Neural progenitor cell (in vitro differentiated cells): ENCODE measurements at regions not wholly inside any gene's neighbourhood (a gene's known extent, or its start where the extent isn't known, plus 50 kb on each side); places are given as distances from the start of the nearest gene placed in this dataset.
A peak's percentile ranks its signal among the peaks of the same experiment; 100 is the strongest.

Experiments
- DNase-seq: peaks from one replicate; pipeline ENCODE4 v3.0.0-alpha.2; 2016; ENCODE audit warnings: low spot score
- H2AFZ ChIP-seq: fragments of 200-600 bp; sonication (generic); replicated peaks from 2 replicates; pipeline ENCODE4 v1.6.1; 2016; ENCODE audit warnings: antibody characterized with exemption
- H3F3A ChIP-seq: fragments of 200-600 bp; sonication (generic); 2 replicates; pipeline ENCODE4 v1.6.1; 2016; ENCODE audit warnings: antibody characterized with exemption, low read depth
- H3K27ac ChIP-seq: fragments of 200-600 bp; sonication (generic); 2 replicates; pipeline ENCODE4 v1.5.1; 2016; ENCODE audit warnings: mild to moderate bottlenecking
- H3K27me3 ChIP-seq: fragments of 200-600 bp; sonication (generic); 2 replicates; pipeline ENCODE4 v1.6.1; 2016; ENCODE audit warnings: mild to moderate bottlenecking, moderate library complexity
- H3K36me3 ChIP-seq: fragments of 200-600 bp; sonication (generic); 2 replicates; pipeline ENCODE4 v1.5.1; 2016
- H3K4me1 ChIP-seq: fragments of 200-600 bp; sonication (generic); 2 replicates; pipeline ENCODE4 v1.6.1; 2016; ENCODE audit warnings: mixed run types
- H3K4me2 ChIP-seq: fragments of 200-600 bp; sonication (generic); 2 replicates; pipeline ENCODE4 v1.6.1; 2016
- H3K4me3 ChIP-seq: fragments of 200-600 bp; sonication (generic); 2 replicates; pipeline ENCODE4 v1.5.1; 2016
- H3K79me2 ChIP-seq: fragments of 200-600 bp; sonication (generic); 2 replicates; pipeline ENCODE4 v1.6.1; 2016; ENCODE audit warnings: low read depth
- H3K9ac ChIP-seq: fragments of 200-600 bp; sonication (generic); 2 replicates; pipeline ENCODE4 v1.6.1; 2016
- H3K9me3 ChIP-seq: fragments of 200-600 bp; sonication (generic); 2 replicates; pipeline ENCODE4 v1.5.1; 2016; ENCODE audit warnings: low read depth
- H4K20me1 ChIP-seq: fragments of 200-600 bp; sonication (generic); 2 replicates; pipeline ENCODE4 v1.6.1; 2016; ENCODE audit warnings: low read depth
- H3K27ac Mint-ChIP-seq: 3 replicates; pipeline ENCODE4 v1.8.0; 2021; ENCODE audit warnings: mixed read lengths
- H3K27me3 Mint-ChIP-seq: 2 replicates; pipeline ENCODE4 v1.8.0; 2022; ENCODE audit warnings: low read depth, mild to moderate bottlenecking, inconsistent platforms, moderate library complexity, mixed read lengths; ENCODE audit not compliant: insufficient read depth
- H3K36me3 Mint-ChIP-seq: 3 replicates; pipeline ENCODE4 v1.8.0; 2021; ENCODE audit warnings: mixed read lengths
- H3K4me1 Mint-ChIP-seq: 3 replicates; pipeline ENCODE4 v1.8.0; 2021; ENCODE audit warnings: mixed read lengths
- H3K4me3 Mint-ChIP-seq: 3 replicates; pipeline ENCODE4 v1.8.0; 2021; ENCODE audit warnings: mild to moderate bottlenecking, moderate library complexity, mixed read lengths
- H3K9me3 Mint-ChIP-seq: 3 replicates; pipeline ENCODE4 v1.8.0; 2020; ENCODE audit warnings: mixed read lengths
- EZH2 ChIP-seq: fragments of 200-600 bp; sonication (generic); IDR thresholded peaks from 2 replicates; pipeline ENCODE4 v1.6.1; 2017; ENCODE audit warnings: antibody characterized with exemption, mild to moderate bottlenecking, moderate library complexity
- EZH2phosphoT487 ChIP-seq: fragments of 200-600 bp; sonication (generic); IDR thresholded peaks from 2 replicates; pipeline ENCODE4 v1.6.1; 2017; ENCODE audit warnings: antibody characterized with exemption
- TF ChIP-seq, protein P1 (sequence below): fragments of 200-600 bp; sonication (generic); IDR thresholded peaks from 2 replicates; pipeline ENCODE4 v1.5.1; 2017; ENCODE audit warnings: antibody characterized with exemption, mild to moderate bottlenecking

DNA sequence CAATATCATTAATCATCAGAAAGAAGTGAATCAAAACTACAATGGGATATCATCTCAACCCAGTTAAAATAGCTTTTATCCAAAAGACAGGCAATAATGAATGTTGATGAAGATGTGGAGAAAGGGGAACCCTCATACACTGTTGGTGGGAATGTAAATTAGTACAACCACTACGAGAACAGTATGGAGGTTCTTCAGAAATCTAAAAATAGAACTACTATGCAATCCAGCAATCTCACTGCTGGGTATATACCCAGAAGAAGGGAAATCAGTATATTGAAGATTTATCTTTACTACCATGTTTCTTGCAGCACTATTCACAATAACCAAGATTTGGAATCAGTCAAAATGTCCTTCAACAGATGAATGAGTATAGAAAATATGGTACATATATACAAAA is 189.8 kb downstream of the HHIPL2 start:
- peaks cover 4% of the 10 kb centered on the region for H3K9me3 Mint-ChIP-seq
- no peak overlapping the region for H3K9ac ChIP-seq
- no peak overlapping the region for H3K4me3 ChIP-seq
- H3K27me3 Mint-ChIP-seq: peaks cover 4% of the 10 kb centered on the region
- no peak overlapping the region for H3K4me2 ChIP-seq
- no peaks in the 10 kb centered on the region for H3K9me3 ChIP-seq
- no peaks in the 10 kb centered on the region for H3K27me3 ChIP-seq
- H4K20me1 ChIP-seq: no peaks in the 10 kb centered on the region
- no peaks in the 10 kb centered on the region for H3K79me2 ChIP-seq
- TF ChIP-seq EZH2: no peak
- TF ChIP-seq, protein P1, sequence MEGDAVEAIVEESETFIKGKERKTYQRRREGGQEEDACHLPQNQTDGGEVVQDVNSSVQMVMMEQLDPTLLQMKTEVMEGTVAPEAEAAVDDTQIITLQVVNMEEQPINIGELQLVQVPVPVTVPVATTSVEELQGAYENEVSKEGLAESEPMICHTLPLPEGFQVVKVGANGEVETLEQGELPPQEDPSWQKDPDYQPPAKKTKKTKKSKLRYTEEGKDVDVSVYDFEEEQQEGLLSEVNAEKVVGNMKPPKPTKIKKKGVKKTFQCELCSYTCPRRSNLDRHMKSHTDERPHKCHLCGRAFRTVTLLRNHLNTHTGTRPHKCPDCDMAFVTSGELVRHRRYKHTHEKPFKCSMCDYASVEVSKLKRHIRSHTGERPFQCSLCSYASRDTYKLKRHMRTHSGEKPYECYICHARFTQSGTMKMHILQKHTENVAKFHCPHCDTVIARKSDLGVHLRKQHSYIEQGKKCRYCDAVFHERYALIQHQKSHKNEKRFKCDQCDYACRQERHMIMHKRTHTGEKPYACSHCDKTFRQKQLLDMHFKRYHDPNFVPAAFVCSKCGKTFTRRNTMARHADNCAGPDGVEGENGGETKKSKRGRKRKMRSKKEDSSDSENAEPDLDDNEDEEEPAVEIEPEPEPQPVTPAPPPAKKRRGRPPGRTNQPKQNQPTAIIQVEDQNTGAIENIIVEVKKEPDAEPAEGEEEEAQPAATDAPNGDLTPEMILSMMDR: no peak
- TF ChIP-seq EZH2phosphoT487: no peak
- no peak overlapping the region for H2AFZ ChIP-seq
- no peak overlapping the region for H3K4me3 Mint-ChIP-seq
- no peaks in the 10 kb centered on the region for H3K4me1 Mint-ChIP-seq
- no peaks in the 10 kb centered on the region for H3K36me3 ChIP-seq
- H3F3A ChIP-seq: no peaks in the 10 kb centered on the region
- no peak overlapping the region for H3K27ac ChIP-seq
- H3K36me3 Mint-ChIP-seq: no peaks in the 10 kb centered on the region
- no peak overlapping the region for H3K27ac Mint-ChIP-seq
- H3K4me1 ChIP-seq: no peaks in the 10 kb centered on the region
- DNase-seq: no peak

DNA sequence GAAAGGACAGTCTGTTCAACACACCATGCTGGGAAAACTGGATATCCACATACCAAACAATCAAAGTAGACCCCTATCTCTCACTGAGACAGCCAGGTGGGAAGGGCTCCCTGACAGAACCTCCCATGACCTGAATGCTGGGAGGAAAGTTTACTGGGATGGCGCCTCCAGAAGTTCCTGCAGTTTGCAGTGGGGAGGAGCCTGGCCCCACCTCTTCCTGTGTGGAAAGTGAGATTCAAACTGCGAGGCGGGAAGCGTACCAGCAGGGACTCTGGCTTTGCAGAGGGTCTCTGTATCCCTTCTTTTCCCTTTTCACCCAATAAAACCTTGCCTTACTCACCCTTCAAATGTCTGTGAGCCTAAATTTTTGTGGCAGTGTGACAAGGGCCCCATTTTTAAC is 190.7 kb downstream of the HHIPL2 start:
- peaks cover 4% of the 10 kb centered on the region for H3K9me3 Mint-ChIP-seq
- H3K4me3 Mint-ChIP-seq: no peak overlapping the region
- Histone ChIP-seq H3K36me3 (no peaks in the 10 kb centered on the region), H3K27ac (no peak overlapping the region), H3K9me3 (no peaks in the 10 kb centered on the region), H3K79me2 (no peaks in the 10 kb centered on the region), H4K20me1 (no peaks in the 10 kb centered on the region), H3K27me3 (no peaks in the 10 kb centered on the region), H3K4me3 (no peak overlapping the region), H3K4me1 (no peaks in the 10 kb centered on the region), H3K9ac (no peak overlapping the region), H2AFZ (peak overlapping the region; percentile 80), H3F3A (no peaks in the 10 kb centered on the region), H3K4me2 (no peak overlapping the region)
- no peak for DNase-seq
- no peak overlapping the region for H3K27ac Mint-ChIP-seq
- TF ChIP-seq EZH2 (no peak), EZH2phosphoT487 (no peak)
- TF ChIP-seq, protein P1: no peak
- H3K36me3 Mint-ChIP-seq: no peaks in the 10 kb centered on the region
- H3K27me3 Mint-ChIP-seq: peaks cover 4% of the 10 kb centered on the region
- no peaks in the 10 kb centered on the region for H3K4me1 Mint-ChIP-seq

DNA sequence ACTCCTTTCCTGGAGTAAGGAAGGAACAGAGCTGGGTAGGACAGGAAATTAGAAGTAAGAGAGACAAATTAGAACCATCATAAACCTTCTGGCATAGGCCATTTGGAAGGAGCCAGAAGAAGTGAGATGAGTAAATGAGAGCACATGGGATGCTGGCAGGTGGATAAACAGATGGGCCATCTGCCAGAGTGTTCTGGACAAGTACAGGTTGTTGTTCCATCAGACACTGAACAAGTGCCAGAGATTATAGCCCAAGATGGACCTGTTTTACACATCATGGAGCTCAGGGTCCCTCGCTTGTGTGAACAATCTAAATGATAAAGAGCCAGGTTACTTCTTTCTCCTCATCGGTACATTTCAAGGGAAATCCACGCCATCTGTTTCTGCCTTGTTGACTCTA is 200.3 kb downstream of the HHIPL2 start:
- Histone ChIP-seq H3K27me3 (no peaks in the 10 kb centered on the region), H3K9me3 (no peaks in the 10 kb centered on the region), H3K4me2 (no peak overlapping the region), H2AFZ (no peak overlapping the region), H4K20me1 (no peaks in the 10 kb centered on the region), H3K36me3 (no peaks in the 10 kb centered on the region), H3F3A (no peaks in the 10 kb centered on the region), H3K27ac (no peak overlapping the region), H3K4me3 (no peak overlapping the region), H3K9ac (no peak overlapping the region), H3K79me2 (no peaks in the 10 kb centered on the region), H3K4me1 (no peaks in the 10 kb centered on the region)
- H3K4me3 Mint-ChIP-seq: no peak overlapping the region
- H3K9me3 Mint-ChIP-seq: no peaks in the 10 kb centered on the region
- no peaks in the 10 kb centered on the region for H3K4me1 Mint-ChIP-seq
- TF ChIP-seq EZH2phosphoT487: no peak
- TF ChIP-seq EZH2: no peak
- TF ChIP-seq, protein P1: no peak
- no peak for DNase-seq
- no peak overlapping the region for H3K27ac Mint-ChIP-seq
- no peaks in the 10 kb centered on the region for H3K36me3 Mint-ChIP-seq
- H3K27me3 Mint-ChIP-seq: peaks cover 2% of the 10 kb centered on the region

DNA sequence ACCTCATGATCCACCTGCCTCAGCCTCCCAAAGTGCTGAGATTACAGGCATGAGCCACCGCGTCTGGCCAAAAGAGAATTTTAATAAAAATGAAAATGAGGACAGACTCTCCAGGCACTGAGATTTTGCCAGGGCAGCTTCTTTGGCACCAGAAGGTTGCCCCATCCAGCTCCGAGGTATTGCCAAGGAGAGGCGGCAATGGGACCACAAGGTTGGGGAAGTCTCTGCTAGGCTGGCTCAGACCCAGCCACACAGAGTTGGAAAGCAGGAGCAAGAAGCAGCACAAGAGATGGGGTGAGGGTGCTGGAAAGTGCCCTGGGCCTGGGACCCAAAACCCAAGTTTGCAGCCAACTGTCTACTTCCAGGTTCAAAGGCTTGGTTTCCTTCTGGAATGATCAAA is 200.9 kb downstream of the HHIPL2 start:
- Mint-ChIP-seq H3K4me3 (no peak overlapping the region), H3K27ac (no peak overlapping the region), H3K27me3 (peaks cover 2% of the 10 kb centered on the region), H3K36me3 (no peaks in the 10 kb centered on the region), H3K4me1 (no peaks in the 10 kb centered on the region), H3K9me3 (no peaks in the 10 kb centered on the region)
- Histone ChIP-seq H3K27ac (no peak overlapping the region), H3K79me2 (no peaks in the 10 kb centered on the region), H4K20me1 (no peaks in the 10 kb centered on the region), H3K36me3 (no peaks in the 10 kb centered on the region), H3K9me3 (no peaks in the 10 kb centered on the region), H3K9ac (no peak overlapping the region), H3K27me3 (no peaks in the 10 kb centered on the region), H3F3A (no peaks in the 10 kb centered on the region), H3K4me3 (no peak overlapping the region), H3K4me1 (no peaks in the 10 kb centered on the region), H3K4me2 (no peak overlapping the region), H2AFZ (no peak overlapping the region)
- no peak for DNase-seq
- TF ChIP-seq EZH2: no peak
- no peak for TF ChIP-seq EZH2phosphoT487
- TF ChIP-seq, protein P1: no peak
